Brain microvascular endothelial cell (primary cell): ENCODE measurements at regions not wholly inside any gene's neighbourhood (a gene's known extent, or its start where the extent isn't known, plus 50 kb on each side); places are given as distances from the start of the nearest gene placed in this dataset.

Experiments
- DNase-seq: peaks from one replicate; pipeline ENCODE4 v3.0.0-alpha.2; 2020
- H3K27ac ChIP-seq: fragments of 250-450 bp; sonication (Bioruptor Pico); 2 replicates; pipeline ENCODE4 v1.5.1; 2020; ENCODE audit warnings: mild to moderate bottlenecking, moderate library complexity
- H3K27me3 ChIP-seq: fragments of 250-450 bp; sonication (Bioruptor Pico); replicated peaks from 2 replicates; pipeline ENCODE4 v1.5.1; 2020; ENCODE audit warnings: mild to moderate bottlenecking
- H3K36me3 ChIP-seq: fragments of 250-450 bp; sonication (Bioruptor Pico); replicated peaks from 2 replicates; pipeline ENCODE4 v1.5.1; 2020; ENCODE audit warnings: mild to moderate bottlenecking
- H3K4me3 ChIP-seq: 2 replicates; pipeline ENCODE4 v1.5.1; 2011; ENCODE audit warnings: low read depth, mild to moderate bottlenecking, control low read depth, low read length, moderate library complexity
- CTCF ChIP-seq: IDR thresholded peaks from 2 replicates; pipeline ENCODE4 v1.5.1; 2011; ENCODE audit warnings: low read depth, mild to moderate bottlenecking, moderate library complexity, low read length, control low read depth, inconsistent platforms; ENCODE audit errors: missing control alignments
- in situ Hi-C: cut with HindIII; loops from 2 replicates; pipeline ENCODE4 v1.10.0; 2017; ENCODE audit warnings: low sequenced_read_pairs, low pct_ligation_motif_present

- Histone ChIP-seq H3K27me3 (no peaks in the 10 kb centered on the region), H3K27ac (no peak overlapping the region), H3K4me3 (no peak overlapping the region), H3K36me3 (no peaks in the 10 kb centered on the region)
- TF ChIP-seq CTCF, result no peak
- DNase-seq, result no peak
- in situ Hi-C loops, result no loop called here
Observed at GRCh38 chr14:97581016-97581415, 783.8 kb downstream of the VRK1 start.

- TF ChIP-seq CTCF, result no peak
- no peak for DNase-seq
- no peak overlapping the region for H3K27ac ChIP-seq
- no peak overlapping the region for H3K4me3 ChIP-seq
- H3K36me3 ChIP-seq, result no peaks in the 10 kb centered on the region
- H3K27me3 ChIP-seq, result no peaks in the 10 kb centered on the region
- in situ Hi-C loops, result no loop called here
Observed at GRCh38 chr14:97582022-97582421, 784.8 kb downstream of the VRK1 start.

- H3K4me3 ChIP-seq, result no peak overlapping the region
- no peak for TF ChIP-seq CTCF
- no peak overlapping the region for H3K27ac ChIP-seq
- no peaks in the 10 kb centered on the region for H3K27me3 ChIP-seq
- H3K36me3 ChIP-seq, result no peaks in the 10 kb centered on the region
- no peak for DNase-seq
- in situ Hi-C loops, result no loop called here
Observed at GRCh38 chr14:97584528-97584927, 787.3 kb downstream of the VRK1 start.

- no peak overlapping the region for H3K4me3 ChIP-seq
- H3K27ac ChIP-seq, result no peak overlapping the region
- TF ChIP-seq CTCF, result no peak
- H3K27me3 ChIP-seq, result no peaks in the 10 kb centered on the region
- no peaks in the 10 kb centered on the region for H3K36me3 ChIP-seq
- in situ Hi-C loops, result no loop called here
- DNase-seq, result no peak
Observed at GRCh38 chr14:97592341-97592980, 795.3 kb downstream of the VRK1 start.

- Histone ChIP-seq H3K36me3 (no peaks in the 10 kb centered on the region), H3K27ac (no peak overlapping the region), H3K4me3 (no peak overlapping the region), H3K27me3 (no peaks in the 10 kb centered on the region)
- DNase-seq, result no peak
- no peak for TF ChIP-seq CTCF
- in situ Hi-C loops, result no loop called here
Observed at GRCh38 chr14:97594306-97594705, 797.1 kb downstream of the VRK1 start.

GRCh38 chr14:97602438-97603117 is 805.4 kb downstream of the VRK1 start:
- in situ Hi-C loops, result no loop called here
- no peak for TF ChIP-seq CTCF
- Histone ChIP-seq H3K27ac (no peak overlapping the region), H3K36me3 (no peaks in the 10 kb centered on the region), H3K27me3 (no peaks in the 10 kb centered on the region), H3K4me3 (no peak overlapping the region)
- DNase-seq, result no peak
